ENCODE measurements at regions not wholly inside any gene's neighbourhood (a gene's known extent, or its start where the extent isn't known, plus 50 kb on each side); places are given as distances from the start of the nearest gene placed in this dataset.

DNA sequence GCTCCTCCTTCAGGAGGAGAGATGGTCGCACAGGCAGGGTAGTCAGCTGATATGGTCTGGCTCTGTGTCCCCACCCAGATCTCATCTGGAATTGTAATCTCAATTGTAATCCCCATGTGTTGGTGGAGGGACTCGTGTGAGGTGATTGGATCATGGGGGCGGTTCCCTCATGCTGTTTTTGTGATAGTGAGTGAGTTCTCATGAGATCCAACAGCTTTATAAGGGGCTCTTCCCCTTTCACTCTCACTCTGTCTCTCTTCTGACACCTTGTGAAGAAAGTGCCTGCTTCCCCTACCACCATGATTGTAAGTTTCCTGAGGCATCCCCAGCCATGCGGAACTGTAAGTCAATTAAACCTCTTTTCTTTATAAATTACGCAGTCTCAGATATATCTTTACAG, 218.9 kb upstream of the TMTC1 start:
- DNase-seq = no peak
- H3K36me3 ChIP-seq (replicated peaks; ENCODE audit: control insufficient read depth, insufficient read depth, low read length) = no peaks in the 10 kb centered on the region
- H3K27me3 ChIP-seq (ENCODE audit: control insufficient read depth, insufficient read depth, low read length) = no peaks in the 10 kb centered on the region
- H3K4me3 ChIP-seq (ENCODE audit: insufficient read depth, low read depth, low read length) = no peak overlapping the region

DNA sequence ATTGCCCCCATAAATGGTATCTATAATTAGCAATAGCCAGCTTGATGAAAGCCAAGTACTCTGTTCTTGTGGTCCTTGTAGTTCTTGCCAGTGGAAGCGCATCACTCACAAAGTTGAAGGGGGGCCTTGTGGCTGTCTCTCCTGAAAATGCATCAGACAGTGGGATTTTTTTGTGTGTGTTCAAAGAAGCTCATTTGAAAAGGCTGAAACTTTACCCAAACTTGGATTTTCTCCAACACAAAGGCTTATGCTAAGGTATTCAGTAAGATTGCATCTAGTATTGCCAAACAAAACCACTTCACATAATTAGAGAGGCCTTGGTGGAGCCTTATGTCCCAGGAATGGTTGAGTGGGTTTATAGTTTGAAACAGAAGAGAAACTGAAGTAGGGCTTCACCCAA, 216.7 kb upstream of the TMTC1 start:
- H3K36me3 ChIP-seq (replicated peaks; ENCODE audit: control insufficient read depth, insufficient read depth, low read length) = no peaks in the 10 kb centered on the region
- no peak for DNase-seq
- H3K4me3 ChIP-seq (ENCODE audit: insufficient read depth, low read depth, low read length) = no peak overlapping the region
- no peaks in the 10 kb centered on the region for H3K27me3 ChIP-seq (ENCODE audit: control insufficient read depth, insufficient read depth, low read length)

DNA sequence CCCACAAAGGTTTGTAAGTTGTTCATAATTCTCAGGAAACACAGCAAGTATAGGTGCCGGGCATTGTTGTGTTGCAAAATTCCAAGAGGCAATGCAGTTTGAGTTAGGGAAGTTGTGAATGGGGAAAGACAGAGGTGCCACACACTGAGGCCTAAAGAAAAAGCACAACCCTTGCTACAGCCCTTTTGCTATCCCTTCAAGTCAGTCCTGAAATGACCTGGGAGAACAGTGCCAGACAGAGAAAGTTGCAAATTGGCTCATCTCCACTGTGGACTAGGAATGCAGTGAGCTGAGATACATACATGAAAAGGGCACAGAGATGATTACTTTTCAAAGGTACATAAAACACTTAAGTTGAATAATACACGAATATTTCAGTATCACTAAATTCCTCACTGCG, 213.3 kb upstream of the TMTC1 start:
- DNase-seq = no peak
- no peak overlapping the region for H3K4me3 ChIP-seq (ENCODE audit: insufficient read depth, low read depth, low read length)
- H3K27me3 ChIP-seq (ENCODE audit: control insufficient read depth, insufficient read depth, low read length) = no peaks in the 10 kb centered on the region
- no peaks in the 10 kb centered on the region for H3K36me3 ChIP-seq (replicated peaks; ENCODE audit: control insufficient read depth, insufficient read depth, low read length)

DNA sequence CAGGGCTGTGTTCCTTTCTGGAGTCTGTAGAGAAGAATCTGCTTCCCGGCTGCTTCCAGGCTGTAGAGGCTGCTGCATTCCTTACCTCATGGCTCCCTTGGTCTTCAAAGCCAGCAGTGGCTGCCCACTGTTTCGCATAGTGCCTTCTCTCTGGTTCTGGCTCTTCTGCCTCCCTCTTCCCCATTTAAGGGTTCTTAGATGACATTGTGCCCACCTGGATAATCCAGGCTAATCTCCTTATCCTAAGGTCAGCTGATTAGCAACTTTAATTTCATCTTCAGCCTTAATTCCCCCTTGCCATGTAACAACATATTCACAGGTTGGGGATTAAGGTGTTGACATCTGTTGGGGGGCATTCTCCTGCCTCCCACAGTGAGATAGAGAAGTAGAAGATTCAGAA, 208.6 kb upstream of the TMTC1 start:
- Histone ChIP-seq H3K4me3 (ENCODE audit: insufficient read depth, low read depth, low read length) (no peak overlapping the region), H3K36me3 (replicated peaks; ENCODE audit: control insufficient read depth, insufficient read depth, low read length) (no peaks in the 10 kb centered on the region), H3K27me3 (ENCODE audit: control insufficient read depth, insufficient read depth, low read length) (no peaks in the 10 kb centered on the region)
- no peak for DNase-seq

DNA sequence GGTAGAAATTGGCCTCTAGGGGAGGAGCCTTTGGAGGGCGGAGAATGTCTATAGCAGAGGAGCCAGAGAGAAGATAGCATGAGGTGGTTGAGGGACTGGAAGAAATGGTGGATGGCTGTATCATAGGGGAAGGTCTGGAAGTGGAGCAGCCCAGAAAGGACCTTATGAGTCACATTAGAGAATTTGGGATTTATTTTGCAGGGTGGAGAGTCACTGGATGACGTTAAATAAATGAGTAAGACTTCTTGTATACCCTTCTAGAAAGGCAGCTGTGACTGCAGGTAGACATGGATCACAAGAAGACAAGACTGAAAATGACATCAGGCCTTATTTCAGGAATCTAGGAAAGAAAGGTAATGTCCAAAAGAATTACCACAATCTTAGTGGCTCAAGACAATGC, 208.2 kb upstream of the TMTC1 start:
- no peaks in the 10 kb centered on the region for H3K36me3 ChIP-seq (replicated peaks; ENCODE audit: control insufficient read depth, insufficient read depth, low read length)
- H3K4me3 ChIP-seq (ENCODE audit: insufficient read depth, low read depth, low read length) = no peak overlapping the region
- DNase-seq = no peak
- no peaks in the 10 kb centered on the region for H3K27me3 ChIP-seq (ENCODE audit: control insufficient read depth, insufficient read depth, low read length)

DNA sequence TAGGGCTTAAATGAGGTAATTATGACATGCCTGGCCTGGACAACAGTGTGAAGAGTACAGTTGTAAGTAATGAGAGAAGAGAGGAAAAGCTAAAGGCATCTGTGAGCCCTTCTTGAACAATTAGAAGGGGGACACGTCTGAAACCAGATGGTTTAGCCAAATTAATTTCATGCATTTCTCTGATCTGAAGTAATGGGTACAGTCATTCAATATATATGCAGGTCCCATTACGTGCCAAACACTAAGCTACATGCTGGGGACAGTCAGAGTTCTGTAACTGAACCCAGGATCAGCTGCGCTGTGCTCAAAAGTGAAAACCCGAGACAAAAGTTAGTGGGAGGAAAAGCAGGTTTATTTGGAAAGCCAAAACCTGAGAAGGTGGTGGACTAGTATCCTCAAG, 207.2 kb upstream of the TMTC1 start:
- no peak for DNase-seq
- Histone ChIP-seq H3K4me3 (ENCODE audit: insufficient read depth, low read depth, low read length) (no peak overlapping the region), H3K36me3 (replicated peaks; ENCODE audit: control insufficient read depth, insufficient read depth, low read length) (no peaks in the 10 kb centered on the region), H3K27me3 (ENCODE audit: control insufficient read depth, insufficient read depth, low read length) (no peaks in the 10 kb centered on the region)

DNA sequence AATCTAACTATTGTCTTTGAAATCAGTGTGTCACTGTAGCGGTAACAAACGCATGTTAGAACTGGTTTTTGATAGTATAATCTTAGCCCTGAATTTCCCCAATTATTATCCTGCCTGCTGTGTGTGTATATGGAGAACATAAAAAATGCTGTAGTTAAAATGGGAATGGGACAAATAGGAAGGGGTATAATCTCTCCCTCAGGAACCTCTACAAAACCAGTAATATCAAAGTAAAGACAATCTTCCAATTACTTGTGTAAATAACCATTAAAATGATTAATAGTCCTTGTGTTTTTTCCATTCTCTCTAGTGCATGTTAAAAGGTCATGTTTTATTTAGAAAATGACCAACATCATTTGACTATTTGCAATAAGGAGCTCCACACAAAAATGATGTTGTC, 200.1 kb upstream of the TMTC1 start:
- H3K36me3 ChIP-seq (replicated peaks; ENCODE audit: control insufficient read depth, insufficient read depth, low read length) = no peaks in the 10 kb centered on the region
- no peak overlapping the region for H3K4me3 ChIP-seq (ENCODE audit: insufficient read depth, low read depth, low read length)
- no peaks in the 10 kb centered on the region for H3K27me3 ChIP-seq (ENCODE audit: control insufficient read depth, insufficient read depth, low read length)
- DNase-seq = no peak

DNA sequence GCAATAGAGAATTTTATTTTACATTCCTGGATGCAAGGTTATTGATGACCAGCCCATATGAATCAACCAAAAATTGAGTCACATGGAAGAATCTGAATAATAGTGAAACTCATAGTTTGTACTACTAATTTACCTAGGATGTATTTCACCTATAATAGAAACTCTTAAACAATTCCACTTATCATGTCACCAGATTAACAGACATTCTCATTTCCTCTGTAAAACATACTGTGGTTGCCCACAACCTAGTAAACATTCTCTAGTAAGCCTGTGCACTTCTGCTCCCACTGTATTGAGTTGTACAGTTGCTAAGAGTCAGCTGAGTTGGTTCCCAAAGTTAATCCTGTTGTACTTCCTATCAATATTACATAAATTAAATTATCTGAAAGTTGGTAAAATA, 196.6 kb upstream of the TMTC1 start:
- H3K27me3 ChIP-seq (ENCODE audit: control insufficient read depth, insufficient read depth, low read length) = no peaks in the 10 kb centered on the region
- H3K4me3 ChIP-seq (ENCODE audit: insufficient read depth, low read depth, low read length) = no peak overlapping the region
- H3K36me3 ChIP-seq (replicated peaks; ENCODE audit: control insufficient read depth, insufficient read depth, low read length) = no peaks in the 10 kb centered on the region
- DNase-seq = no peak

DNA sequence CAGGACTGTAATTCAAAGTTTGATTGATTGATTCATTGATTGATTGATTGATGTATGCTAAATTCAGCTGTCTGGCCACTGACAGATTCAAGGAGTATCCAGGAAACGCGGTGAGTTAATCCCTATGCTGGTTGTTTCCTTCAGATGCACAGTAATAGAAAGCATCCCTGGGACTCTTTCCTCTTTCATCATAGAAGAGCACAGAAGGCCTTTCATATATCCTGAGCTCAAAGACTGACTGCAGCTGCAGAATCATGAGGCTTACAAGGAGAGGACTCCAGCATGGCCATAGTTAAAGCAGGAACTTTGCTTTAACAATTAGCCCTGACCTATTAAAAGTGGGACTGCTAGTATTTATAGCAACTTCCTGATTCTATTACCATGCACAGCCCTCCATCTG, 187.7 kb upstream of the TMTC1 start:
- Histone ChIP-seq H3K4me3 (ENCODE audit: insufficient read depth, low read depth, low read length) (no peak overlapping the region), H3K36me3 (replicated peaks; ENCODE audit: control insufficient read depth, insufficient read depth, low read length) (no peaks in the 10 kb centered on the region), H3K27me3 (ENCODE audit: control insufficient read depth, insufficient read depth, low read length) (no peaks in the 10 kb centered on the region)
- DNase-seq = no peak

DNA sequence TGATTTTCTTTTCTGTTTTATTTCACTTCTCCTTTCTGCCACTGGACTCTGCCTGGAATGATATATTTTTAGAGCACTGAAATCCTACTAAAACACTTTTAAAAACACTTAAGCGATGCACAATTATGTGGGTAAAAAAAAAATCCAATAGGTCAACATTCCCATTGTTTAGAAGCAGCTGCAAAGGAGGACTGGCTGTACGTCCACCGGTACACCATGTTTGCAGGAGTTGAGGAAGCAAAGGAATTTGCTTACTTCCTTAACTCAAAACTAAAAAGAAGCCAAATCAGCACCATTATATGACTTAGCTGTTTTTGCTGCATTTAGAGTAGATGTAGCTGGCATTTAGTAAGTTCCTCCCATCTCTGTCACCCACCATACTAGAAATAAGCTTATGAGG, 186.8 kb upstream of the TMTC1 start:
- Histone ChIP-seq H3K4me3 (ENCODE audit: insufficient read depth, low read depth, low read length) (no peak overlapping the region), H3K27me3 (ENCODE audit: control insufficient read depth, insufficient read depth, low read length) (no peaks in the 10 kb centered on the region), H3K36me3 (replicated peaks; ENCODE audit: control insufficient read depth, insufficient read depth, low read length) (no peaks in the 10 kb centered on the region)
- no peak for DNase-seq

DNA sequence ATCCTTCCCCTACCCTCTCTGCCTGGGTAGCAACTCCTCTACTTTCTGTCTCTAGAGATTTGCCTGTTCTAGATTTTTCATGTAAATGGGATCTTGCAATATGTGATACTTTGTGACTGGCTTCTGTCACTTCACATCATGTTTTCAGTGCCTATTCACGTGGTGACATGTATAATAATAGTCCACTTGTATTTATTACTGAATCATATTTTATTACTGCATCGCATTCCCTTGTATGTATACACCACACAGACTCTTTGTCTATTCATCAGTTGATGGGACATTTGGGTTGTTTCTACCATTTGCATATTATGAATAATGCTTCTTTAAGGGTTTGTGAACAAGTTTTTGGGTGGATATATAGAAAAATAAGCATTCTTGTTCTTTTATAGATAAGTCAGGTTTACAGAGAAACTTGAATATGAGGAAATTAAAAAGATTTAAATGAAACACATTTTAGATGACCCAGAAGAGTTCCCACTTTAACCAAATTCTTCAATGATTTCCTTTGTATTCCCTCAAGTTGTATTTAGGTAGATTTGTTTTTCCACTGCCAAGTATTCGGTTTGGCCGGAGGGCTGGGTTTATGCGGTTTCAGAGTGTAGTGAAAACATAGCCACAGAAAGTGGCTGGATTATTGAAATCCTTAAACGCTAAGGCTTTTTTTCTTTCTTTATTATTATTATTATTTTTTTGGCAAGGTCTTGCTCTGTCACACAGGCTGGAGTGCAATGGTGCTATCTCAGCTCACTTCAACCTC, 178.7 kb upstream of the TMTC1 start:
- Histone ChIP-seq H3K4me3 (ENCODE audit: insufficient read depth, low read depth, low read length) (no peak overlapping the region), H3K36me3 (replicated peaks; ENCODE audit: control insufficient read depth, insufficient read depth, low read length) (no peaks in the 10 kb centered on the region), H3K27me3 (ENCODE audit: control insufficient read depth, insufficient read depth, low read length) (no peaks in the 10 kb centered on the region)
- DNase-seq = no peak

DNA sequence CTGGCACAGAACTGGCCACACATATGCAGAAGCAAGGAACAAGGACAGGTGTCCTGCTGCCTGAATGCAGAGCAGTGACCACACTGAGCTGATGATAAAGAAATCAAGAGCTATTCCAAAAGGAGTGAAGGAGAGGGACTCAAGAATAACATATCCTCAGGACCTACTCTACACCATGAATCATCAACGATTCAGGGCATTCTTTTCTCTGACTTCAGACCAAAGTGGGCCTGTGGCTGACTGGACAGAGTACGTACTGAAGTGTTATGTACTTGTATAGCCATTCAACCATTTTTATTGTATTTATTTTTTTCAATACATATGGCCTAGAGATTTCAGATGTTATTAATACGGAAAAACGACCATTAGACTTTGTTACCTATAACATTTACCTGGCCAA, 177.5 kb upstream of the TMTC1 start:
- Histone ChIP-seq H3K27me3 (ENCODE audit: control insufficient read depth, insufficient read depth, low read length) (no peaks in the 10 kb centered on the region), H3K4me3 (ENCODE audit: insufficient read depth, low read depth, low read length) (no peak overlapping the region), H3K36me3 (replicated peaks; ENCODE audit: control insufficient read depth, insufficient read depth, low read length) (no peaks in the 10 kb centered on the region)
- no peak for DNase-seq

DNA sequence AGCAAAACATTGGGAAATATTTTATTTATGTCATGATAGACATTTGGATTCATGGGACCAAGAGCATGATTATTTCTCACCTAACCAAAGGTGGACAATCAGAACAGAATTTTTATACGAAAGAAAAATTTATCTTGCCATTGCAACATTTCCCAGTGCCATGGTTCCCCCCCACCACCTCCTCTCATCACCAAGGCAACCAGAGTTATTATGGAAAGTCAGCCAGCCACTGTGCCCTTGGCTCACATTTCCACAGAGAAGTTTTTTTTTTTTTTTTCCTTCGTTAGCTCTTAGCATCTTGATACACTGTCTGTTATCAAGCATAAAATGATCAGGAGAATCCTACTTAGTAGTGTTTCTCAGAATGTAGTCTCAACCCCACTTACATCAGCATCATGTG, 176.4 kb upstream of the TMTC1 start:
- no peak for DNase-seq

DNA sequence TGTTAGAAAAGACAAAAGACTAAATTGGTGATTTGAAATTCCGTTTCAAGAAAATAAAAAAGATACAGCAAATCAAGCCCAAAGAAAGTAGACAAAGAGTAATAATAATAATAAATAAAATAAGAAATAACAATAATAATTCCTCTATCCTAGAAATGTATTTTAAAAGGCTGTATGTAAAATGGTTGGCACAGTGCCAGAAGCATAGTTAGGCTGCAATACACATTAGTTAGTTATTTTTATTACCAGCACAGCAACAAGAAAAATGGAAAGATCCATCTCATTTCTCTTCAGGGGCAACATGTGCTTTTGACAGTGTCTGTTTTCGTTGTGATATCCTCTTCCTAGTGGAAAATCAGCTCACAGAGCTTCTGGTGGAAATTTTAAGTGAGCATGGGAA, 174.1 kb upstream of the TMTC1 start:
- Histone ChIP-seq H3K4me3 (ENCODE audit: insufficient read depth, low read depth, low read length) (no peak overlapping the region), H3K27me3 (ENCODE audit: control insufficient read depth, insufficient read depth, low read length) (no peaks in the 10 kb centered on the region), H3K36me3 (replicated peaks; ENCODE audit: control insufficient read depth, insufficient read depth, low read length) (no peaks in the 10 kb centered on the region)
- DNase-seq = no peak

More for the DNA sequence above, 176.4 kb upstream of the TMTC1 start:
- Histone ChIP-seq H3K27me3 (ENCODE audit: control insufficient read depth, insufficient read depth, low read length) (no peaks in the 10 kb centered on the region), H3K4me3 (ENCODE audit: insufficient read depth, low read depth, low read length) (no peak overlapping the region), H3K36me3 (replicated peaks; ENCODE audit: control insufficient read depth, insufficient read depth, low read length) (no peaks in the 10 kb centered on the region)

DNA sequence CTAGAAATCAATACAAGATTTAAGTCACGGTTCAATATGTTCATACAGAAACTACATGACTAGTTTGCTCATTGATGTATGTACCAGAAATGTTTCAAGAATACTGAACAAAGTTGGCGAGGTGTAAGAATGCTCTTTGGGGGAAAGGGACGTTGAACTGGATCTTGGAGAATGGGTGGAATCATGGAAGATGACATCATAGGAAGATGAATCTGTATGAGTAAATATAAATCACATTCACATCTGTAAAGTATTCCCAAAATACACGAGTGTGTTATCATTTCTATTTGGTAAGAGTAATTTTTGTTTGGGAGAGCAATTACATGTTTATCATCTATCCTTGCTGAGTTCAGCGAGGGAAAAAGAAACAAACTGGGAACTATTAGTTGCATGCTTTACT, 162.2 kb upstream of the TMTC1 start:
- DNase-seq = no peak
- Histone ChIP-seq H3K36me3 (replicated peaks; ENCODE audit: control insufficient read depth, insufficient read depth, low read length) (no peaks in the 10 kb centered on the region), H3K4me3 (ENCODE audit: insufficient read depth, low read depth, low read length) (no peak overlapping the region), H3K27me3 (ENCODE audit: control insufficient read depth, insufficient read depth, low read length) (no peaks in the 10 kb centered on the region)

All from H7 (cell line).